Memory B cell (primary cell): ENCODE measurements at regions not wholly inside any gene's neighbourhood (a gene's known extent, or its start where the extent isn't known, plus 50 kb on each side); places are given as distances from the start of the nearest gene placed in this dataset.
"Not testable (repeated sequence)": the region's sequence is repeated elsewhere in the genome, so short reads cannot be mapped to it uniquely, and the experiment has no call there.

ENCODE experiments used
- ATAC-seq: fragments of 150-1000 bp; cut with Tn5 transposase; 2 replicates; pipeline ENCODE4 v1.10.0; 2021; ENCODE audit warnings: low read depth, mild to moderate bottlenecking, moderate library complexity
- DNase-seq, 2 donors: peaks; one replicate each; pipeline ENCODE4 v3.0.0; 2022; ENCODE audit warnings: low spot score in 2 of 2
- H3K27ac Mint-ChIP-seq: one replicate; pipeline ENCODE4 v1.8.0; 2022; ENCODE audit warnings: mild to moderate bottlenecking, moderate library complexity, mixed read lengths
- H3K27me3 Mint-ChIP-seq: one replicate; pipeline ENCODE4 v1.8.0; 2022; ENCODE audit warnings: mixed read lengths
- H3K36me3 Mint-ChIP-seq: one replicate; pipeline ENCODE4 v1.8.0; 2022; ENCODE audit warnings: mild to moderate bottlenecking, mixed read lengths
- H3K4me1 Mint-ChIP-seq: one replicate; pipeline ENCODE4 v1.8.0; 2022; ENCODE audit warnings: mixed read lengths
- H3K4me3 Mint-ChIP-seq: one replicate; pipeline ENCODE4 v1.8.0; 2022; ENCODE audit warnings: mild to moderate bottlenecking, moderate library complexity, mixed read lengths
- H3K9me3 Mint-ChIP-seq: one replicate; pipeline ENCODE4 v1.8.0; 2022; ENCODE audit warnings: mixed read lengths

DNA sequence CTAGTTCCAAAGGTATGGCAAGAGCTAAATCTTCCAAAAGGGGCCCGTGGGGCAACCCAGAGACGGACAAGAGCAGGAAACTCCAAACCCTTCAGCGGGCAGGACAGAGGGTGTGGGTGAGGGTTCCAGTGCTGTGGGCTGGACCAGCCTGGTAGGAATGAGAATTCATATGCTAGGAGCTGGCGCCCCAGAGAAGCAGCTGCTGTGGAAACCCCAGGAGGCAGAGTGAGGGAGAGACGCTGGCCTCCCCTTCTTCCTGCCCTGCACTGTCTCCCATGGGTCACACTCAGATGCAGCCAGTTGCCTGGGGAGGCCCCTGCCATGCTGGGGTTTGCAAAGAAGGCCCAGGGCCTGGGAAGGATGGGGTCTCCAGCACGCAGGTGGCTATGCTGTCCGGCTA lies 233.7 kb upstream of the FRG2C start:
- not testable (repeated sequence) for DNase-seq, H3K4me1 Mint-ChIP-seq, H3K4me3 Mint-ChIP-seq, H3K27me3 Mint-ChIP-seq, H3K36me3 Mint-ChIP-seq, H3K9me3 Mint-ChIP-seq, H3K27ac Mint-ChIP-seq, ATAC-seq

DNA sequence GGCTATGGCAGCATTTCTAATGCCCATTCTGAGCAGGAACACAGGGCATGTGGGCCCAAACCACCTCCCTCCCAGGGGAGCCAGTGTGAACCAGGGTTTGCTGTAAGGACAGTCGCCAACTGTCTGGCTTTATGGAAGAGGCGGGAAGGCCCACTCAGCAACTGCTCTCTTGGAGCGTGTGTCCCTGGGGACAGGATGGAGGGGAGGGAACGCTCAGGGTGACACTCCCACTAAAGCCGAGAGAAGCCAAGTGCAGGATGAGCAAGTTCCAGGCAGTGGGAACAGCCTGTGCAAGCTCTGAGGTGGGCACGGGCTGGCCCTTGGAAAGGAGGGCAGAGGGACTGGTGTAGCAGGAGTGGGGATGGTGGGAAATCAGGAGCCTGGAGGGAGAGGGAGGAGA lies 233.0 kb upstream of the FRG2C start:
- H3K27ac Mint-ChIP-seq, H3K4me1 Mint-ChIP-seq, H3K36me3 Mint-ChIP-seq, ATAC-seq, H3K9me3 Mint-ChIP-seq, H3K27me3 Mint-ChIP-seq, DNase-seq, H3K4me3 Mint-ChIP-seq: not testable (repeated sequence)

DNA sequence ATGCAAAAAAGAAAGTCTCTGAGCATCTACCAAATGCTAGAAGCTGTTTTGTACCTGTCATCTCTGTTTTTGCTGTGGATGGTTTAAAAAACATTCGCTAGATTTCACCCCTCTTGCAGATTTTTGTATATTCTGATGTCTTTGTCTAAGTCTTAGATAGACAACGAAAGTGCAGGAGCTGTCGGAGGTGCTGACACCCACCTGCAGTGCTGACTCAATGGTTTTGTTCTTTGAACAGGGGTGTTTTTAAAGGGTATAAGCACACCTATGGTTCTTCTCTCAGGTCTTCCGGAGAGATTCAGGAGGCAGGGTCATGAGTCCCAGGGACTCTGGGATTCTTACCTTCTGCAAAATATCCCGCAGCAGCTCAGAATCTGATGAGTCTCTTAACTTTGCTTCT lies 231.7 kb upstream of the FRG2C start:
- H3K27ac Mint-ChIP-seq, H3K9me3 Mint-ChIP-seq, H3K27me3 Mint-ChIP-seq, H3K4me1 Mint-ChIP-seq, H3K4me3 Mint-ChIP-seq, H3K36me3 Mint-ChIP-seq, DNase-seq, ATAC-seq: not testable (repeated sequence)

DNA sequence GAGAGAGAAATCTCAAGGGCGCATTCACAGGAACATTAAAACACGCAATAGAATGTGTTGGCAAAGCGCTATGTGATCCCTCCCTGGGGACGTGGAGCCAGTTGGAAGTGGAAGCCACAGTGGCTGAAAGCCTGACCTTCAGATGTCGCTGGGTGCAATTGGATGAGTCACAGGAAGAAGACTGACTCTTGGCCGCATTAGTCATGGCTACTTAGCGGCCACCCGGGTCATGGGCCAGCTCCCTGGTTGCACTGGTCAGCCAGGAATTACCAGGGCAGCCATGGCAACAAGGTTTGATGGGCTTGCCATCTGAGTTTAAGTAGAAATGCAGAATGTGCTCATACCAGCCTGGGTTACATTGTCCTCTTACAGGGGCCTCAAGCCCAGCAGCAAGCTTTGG lies 231.2 kb upstream of the FRG2C start:
- H3K4me3 Mint-ChIP-seq, ATAC-seq, H3K36me3 Mint-ChIP-seq, DNase-seq, H3K4me1 Mint-ChIP-seq, H3K27ac Mint-ChIP-seq, H3K27me3 Mint-ChIP-seq, H3K9me3 Mint-ChIP-seq: not testable (repeated sequence)

DNA sequence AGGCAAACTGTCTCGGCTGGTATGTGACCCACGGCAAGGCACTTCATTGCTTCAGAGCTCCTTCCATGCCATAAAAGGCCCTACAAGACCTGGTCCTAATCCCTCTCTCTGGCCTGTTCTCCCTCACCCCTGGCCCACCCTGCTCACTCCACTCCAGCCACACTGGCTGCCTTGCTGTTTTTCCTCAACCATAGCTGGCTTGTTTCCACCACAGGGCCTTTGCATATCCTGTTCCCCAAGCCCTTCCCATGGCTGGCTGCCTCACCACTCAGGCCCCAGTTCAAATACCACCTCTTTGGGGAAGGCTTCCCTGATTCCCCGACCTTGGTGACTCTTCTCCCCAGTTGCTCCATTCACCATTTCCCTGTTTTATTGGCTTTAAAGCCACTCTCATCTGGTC lies 230.8 kb upstream of the FRG2C start:
- H3K9me3 Mint-ChIP-seq, H3K4me3 Mint-ChIP-seq, H3K27me3 Mint-ChIP-seq, H3K4me1 Mint-ChIP-seq, ATAC-seq, DNase-seq, H3K36me3 Mint-ChIP-seq, H3K27ac Mint-ChIP-seq: not testable (repeated sequence)

DNA sequence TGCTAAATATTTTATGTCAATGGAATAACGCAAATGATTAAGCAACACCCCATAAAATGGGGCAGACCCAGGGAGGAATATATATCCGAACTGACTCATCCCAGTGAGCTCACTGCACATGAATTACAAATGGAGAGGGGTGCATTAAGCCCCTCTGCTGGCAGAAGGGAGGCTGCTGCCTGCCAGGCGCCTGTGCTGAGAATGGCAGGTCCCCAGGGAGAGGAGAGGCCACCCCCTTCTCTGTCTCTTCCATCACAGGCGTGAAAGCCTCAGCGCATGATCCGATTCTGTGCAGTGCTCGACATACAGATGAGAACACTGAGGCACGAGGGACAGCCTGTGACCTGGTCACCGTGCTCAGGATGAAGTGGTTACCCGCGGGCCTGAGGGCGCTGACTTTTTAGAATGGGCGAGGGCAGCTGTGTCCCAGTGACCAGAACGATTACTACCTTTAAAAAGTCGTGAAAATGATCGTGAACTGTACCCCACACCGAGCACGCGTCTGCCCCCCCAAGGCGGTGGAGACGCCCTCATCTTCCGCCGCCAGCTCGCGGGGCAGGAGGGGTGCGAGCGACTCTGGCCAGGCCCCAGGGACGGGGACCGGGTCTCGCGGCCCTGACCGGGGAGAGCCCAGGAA lies 229.7 kb upstream of the FRG2C start:
- ATAC-seq, H3K9me3 Mint-ChIP-seq, H3K4me1 Mint-ChIP-seq, DNase-seq, H3K27me3 Mint-ChIP-seq, H3K36me3 Mint-ChIP-seq: not testable (repeated sequence)
- peak overlapping the region; percentile 96 for H3K27ac Mint-ChIP-seq
- H3K4me3 Mint-ChIP-seq = peak overlapping the region; percentile 99

DNA sequence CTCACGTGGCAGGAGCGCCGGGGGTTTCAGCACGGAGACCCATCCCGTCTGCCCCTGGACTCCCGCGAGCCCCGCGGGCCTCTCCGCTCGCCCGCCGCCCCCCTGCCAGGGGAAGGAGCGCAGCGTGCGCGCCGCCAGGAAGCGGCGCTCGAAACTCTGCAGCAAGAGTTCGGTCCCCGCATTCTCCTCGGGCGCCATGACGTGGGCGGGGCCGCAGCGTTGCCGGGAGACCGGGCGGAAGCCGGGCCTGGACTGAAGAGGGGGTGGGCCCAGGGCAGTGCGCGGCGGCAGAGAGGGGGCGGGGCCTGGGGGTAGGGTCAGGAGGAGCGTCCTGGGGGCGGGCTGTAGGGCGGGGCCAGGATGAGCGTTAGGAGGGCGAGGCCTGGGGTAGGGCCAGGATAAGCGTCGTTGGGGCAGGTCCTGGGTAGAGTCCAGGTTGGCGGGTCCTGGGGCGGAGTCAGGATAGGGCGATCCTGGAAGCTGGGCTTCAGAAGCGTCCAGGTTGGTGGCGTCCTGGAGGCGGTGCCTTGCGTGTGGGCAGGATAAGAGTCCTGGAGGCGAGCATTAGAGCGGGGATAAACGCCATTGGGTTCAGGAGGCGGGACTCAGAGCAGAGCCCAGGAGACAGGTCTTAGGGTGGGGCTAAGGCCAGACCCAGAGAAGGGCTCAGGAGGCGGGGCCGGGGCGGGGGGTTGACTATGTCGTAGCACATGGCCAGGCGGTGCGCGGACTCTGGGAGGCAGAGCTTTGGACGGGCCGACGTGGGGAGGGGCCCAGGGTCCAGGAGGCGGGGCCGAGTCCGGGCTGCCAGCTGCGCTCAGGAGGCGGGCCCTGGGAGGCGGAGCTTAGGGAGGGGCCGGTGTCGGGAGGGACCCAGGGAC lies 229.0 kb upstream of the FRG2C start:
- H3K36me3 Mint-ChIP-seq, H3K9me3 Mint-ChIP-seq, H3K27me3 Mint-ChIP-seq, H3K4me1 Mint-ChIP-seq: not testable (repeated sequence)
- peak overlapping the region; percentile 99 for H3K4me3 Mint-ChIP-seq
- DNase-seq = peak; percentile 82 to 97
- H3K27ac Mint-ChIP-seq = peak overlapping the region; percentile 96
- ATAC-seq = peak; percentile 99

DNA sequence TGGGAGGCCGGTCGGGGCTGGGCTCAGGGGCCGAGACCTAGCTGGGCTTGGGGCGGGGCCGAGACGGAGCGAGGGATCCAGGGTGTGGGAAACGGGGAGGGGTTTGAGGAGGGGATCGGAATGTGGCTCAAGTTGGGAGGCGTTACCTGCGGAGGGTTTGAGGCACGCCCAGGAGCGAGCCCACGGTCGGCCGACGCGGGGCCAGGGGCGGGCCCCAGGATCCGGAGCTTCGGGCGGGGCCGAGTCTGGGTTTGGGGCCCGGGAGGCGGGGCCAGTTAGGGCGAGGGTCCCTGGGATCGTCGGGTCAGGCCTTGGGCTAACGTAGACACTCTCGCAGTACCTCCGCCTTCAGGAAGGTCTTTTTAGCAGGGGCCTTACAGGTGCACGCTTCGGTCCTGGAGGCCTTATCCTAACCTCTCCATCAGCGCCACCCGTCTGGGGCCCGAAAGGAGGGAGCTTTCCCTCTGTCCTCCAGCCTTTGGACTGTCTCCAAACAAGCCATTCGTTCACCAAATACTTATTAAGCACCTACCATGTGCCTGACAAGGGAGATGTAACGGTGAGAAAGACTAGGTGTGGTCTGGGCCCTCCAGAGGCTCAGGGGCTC lies 228.2 kb upstream of the FRG2C start:
- DNase-seq, ATAC-seq: not testable (repeated sequence)

DNA sequence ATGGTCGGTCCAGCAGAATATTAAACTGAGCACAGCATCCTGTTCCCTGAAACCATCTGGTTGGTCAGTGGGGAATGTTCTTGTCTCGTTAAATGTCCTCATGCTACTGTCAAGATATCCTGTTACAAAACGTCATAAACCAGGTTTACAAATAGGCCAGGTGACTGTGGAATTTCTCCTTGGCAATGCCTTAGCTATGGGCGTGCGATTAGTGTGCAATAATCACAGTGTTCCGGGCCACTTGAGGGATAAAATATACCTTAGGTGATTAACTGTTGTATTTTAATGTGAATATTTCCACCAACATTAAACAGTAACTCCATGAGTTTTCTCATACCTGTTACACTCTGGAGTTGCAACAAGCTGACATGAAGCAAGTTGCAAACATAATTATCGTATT lies 223.1 kb upstream of the FRG2C start:
- not testable (repeated sequence) for DNase-seq, ATAC-seq, H3K36me3 Mint-ChIP-seq, H3K4me1 Mint-ChIP-seq, H3K9me3 Mint-ChIP-seq, H3K4me3 Mint-ChIP-seq, H3K27ac Mint-ChIP-seq, H3K27me3 Mint-ChIP-seq

More for the DNA sequence above, 228.2 kb upstream of the FRG2C start:
- Mint-ChIP-seq H3K4me3 (peak overlapping the region; percentile 99), H3K27ac (peak overlapping the region; percentile 96)
- not testable (repeated sequence) for H3K27me3 Mint-ChIP-seq, H3K4me1 Mint-ChIP-seq, H3K36me3 Mint-ChIP-seq, H3K9me3 Mint-ChIP-seq

DNA sequence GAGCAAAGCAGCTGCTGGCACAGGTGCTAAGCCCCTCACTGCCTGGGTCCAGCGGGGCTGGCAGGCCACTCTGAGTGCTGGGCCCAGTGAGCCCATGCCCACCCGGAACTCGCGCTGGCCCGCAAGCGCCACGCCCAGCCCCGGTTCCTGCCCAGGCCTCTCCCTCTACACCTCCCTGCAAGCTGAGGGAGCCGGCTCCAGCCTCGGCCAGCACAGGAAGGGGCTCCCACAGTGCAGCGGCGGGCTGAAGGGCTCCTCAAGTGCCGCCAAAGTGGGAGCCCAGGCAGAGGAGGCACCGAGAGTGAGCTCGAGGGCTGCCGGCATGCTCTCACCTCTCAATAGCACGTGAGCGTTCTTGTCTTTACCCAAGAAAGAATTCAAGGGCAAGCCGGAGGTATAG lies 219.5 kb upstream of the FRG2C start:
- DNase-seq, H3K9me3 Mint-ChIP-seq, ATAC-seq, H3K27me3 Mint-ChIP-seq, H3K4me3 Mint-ChIP-seq, H3K4me1 Mint-ChIP-seq, H3K27ac Mint-ChIP-seq, H3K36me3 Mint-ChIP-seq: not testable (repeated sequence)

DNA sequence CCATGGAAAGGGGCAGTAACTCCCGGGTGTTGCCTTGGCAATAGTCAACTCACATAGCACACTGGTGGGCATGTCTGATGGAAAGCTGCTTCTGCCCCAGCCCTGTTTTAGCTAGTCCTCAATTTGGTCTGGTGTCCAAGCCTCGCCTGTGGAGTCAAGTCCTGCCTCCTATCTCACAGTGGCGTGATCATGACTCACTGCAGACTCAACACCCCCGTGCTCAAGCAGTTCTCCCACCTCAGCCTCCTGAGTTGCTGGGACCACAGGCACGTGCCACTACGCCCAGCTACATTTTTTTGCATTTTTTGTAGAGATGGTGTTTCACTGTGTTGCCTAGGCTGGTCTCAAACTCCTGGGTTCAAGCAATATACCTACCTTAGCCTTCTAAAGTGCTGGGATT lies 218.9 kb upstream of the FRG2C start:
- H3K4me1 Mint-ChIP-seq, DNase-seq, ATAC-seq, H3K27me3 Mint-ChIP-seq, H3K36me3 Mint-ChIP-seq, H3K4me3 Mint-ChIP-seq, H3K9me3 Mint-ChIP-seq, H3K27ac Mint-ChIP-seq: not testable (repeated sequence)

DNA sequence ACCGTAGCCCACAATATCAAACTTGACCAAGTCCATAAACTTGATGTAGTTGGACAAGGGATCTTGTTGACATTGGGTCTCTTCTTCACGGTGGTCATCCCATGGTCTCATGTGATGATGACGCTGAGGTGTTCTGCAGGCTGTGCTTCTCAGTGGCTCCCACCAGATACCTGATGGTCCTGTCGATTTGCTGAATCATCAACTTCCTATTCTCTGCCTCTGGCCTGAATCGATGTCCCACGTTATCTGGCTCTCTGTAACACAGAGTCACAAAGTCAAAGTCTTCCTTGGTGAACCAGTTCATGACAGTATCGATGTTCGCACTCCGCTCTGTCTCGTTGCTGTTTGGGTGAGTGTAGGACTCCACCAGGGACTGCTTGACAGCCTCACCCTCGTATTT lies 217.2 kb upstream of the FRG2C start:
- not testable (repeated sequence) for H3K4me3 Mint-ChIP-seq, H3K9me3 Mint-ChIP-seq, H3K4me1 Mint-ChIP-seq, H3K27me3 Mint-ChIP-seq, ATAC-seq, DNase-seq, H3K36me3 Mint-ChIP-seq, H3K27ac Mint-ChIP-seq

DNA sequence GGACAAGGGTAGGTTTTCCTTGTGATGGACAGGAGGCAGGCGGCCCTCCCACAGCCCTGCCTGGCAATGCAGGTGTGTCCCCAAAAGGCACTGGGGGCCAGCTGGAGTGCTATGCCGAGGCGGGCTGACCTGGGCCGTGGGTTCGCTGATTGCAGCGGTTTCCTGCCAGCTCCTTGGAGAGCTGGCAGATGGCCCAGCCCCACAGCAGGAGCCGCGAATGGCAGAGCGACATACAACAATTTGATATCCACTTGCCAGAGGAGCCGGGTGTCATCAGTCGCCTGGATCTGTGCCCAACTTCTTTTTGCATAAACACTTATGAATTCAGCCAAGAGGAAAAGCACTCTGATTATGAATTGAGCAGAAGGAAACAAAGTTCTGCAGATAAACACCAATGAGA lies 210.8 kb upstream of the FRG2C start:
- ATAC-seq, H3K27ac Mint-ChIP-seq, DNase-seq, H3K9me3 Mint-ChIP-seq, H3K4me3 Mint-ChIP-seq, H3K36me3 Mint-ChIP-seq, H3K4me1 Mint-ChIP-seq, H3K27me3 Mint-ChIP-seq: not testable (repeated sequence)

DNA sequence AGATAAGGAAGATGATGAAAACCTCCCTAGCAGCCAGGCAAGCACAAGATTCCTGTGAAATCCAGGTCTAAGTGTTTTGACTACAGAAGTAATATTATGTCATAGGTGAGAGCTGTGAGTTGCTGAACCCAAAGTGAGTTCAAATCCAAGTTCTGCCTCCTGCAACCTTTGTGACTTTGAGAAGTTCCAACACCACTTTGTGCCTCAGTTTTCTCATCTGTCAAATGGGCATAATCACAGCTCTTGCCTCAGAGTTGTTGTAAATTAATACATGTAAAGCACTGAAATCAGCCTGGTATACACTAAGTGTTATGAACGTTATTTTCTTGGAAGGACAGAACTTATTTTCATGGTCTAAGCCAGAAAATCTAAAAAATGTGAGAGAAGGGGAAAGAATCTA lies 210.3 kb upstream of the FRG2C start:
- H3K4me3 Mint-ChIP-seq, H3K9me3 Mint-ChIP-seq, H3K36me3 Mint-ChIP-seq, ATAC-seq, H3K27ac Mint-ChIP-seq, H3K27me3 Mint-ChIP-seq, H3K4me1 Mint-ChIP-seq, DNase-seq: not testable (repeated sequence)
